HEK293T (cell line): ENCODE measurements at regions not wholly inside any gene's neighbourhood (a gene's known extent, or its start where the extent isn't known, plus 50 kb on each side); places are given as distances from the start of the nearest gene placed in this dataset.

Experiments
- ARNT ChIP-seq: fragments of 450-650 bp; IDR thresholded peaks from 2 replicates; pipeline ENCODE4 v1.6.1; 2017; ENCODE audit warnings: mild to moderate bottlenecking
- FOXK2 ChIP-seq: fragments of 450-650 bp; IDR thresholded peaks from 2 replicates; pipeline ENCODE4 v1.6.1; 2016; ENCODE audit warnings: mild to moderate bottlenecking
- SP1 ChIP-seq: fragments of 450-650 bp; IDR thresholded peaks from 2 replicates; pipeline ENCODE4 v1.6.1; 2017
- SUZ12 ChIP-seq: fragments of 450-650 bp; IDR thresholded peaks from 2 replicates; pipeline ENCODE4 v1.6.1; 2016; ENCODE audit warnings: mild to moderate bottlenecking
- TARDBP ChIP-seq: fragments of 450-650 bp; IDR thresholded peaks from 2 replicates; pipeline ENCODE4 v1.6.1; 2016
- ZNF384 ChIP-seq: fragments of 450-650 bp; IDR thresholded peaks from 2 replicates; pipeline ENCODE4 v1.6.1; 2016
- TF ChIP-seq, protein P1 (sequence below): fragments of 450-650 bp; IDR thresholded peaks from 2 replicates; pipeline ENCODE4 v1.6.1; 2016

DNA sequence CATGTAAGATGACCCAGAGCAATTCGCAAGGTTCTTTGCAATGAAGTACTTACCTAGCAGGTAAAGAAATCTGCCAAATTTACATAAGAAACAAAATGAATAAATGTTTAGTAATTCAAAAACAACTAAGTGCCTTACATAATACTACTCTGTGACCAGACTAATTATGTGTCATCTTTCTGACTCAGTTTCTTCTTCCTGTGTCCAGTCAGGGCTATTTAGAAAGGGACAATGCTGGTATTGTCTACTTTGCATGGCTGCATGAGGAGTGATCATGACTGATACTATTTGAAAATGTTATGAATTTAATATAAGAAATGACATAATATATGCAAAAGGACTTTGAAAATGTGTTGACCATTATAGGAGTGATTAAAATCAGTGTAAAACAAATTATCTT is 210.0 kb downstream of the TMEM161B start:
- TF ChIP-seq FOXK2 (no peak), ZNF384 (no peak), SP1 (no peak), ARNT (no peak), SUZ12 (no peak), TARDBP (no peak)
- TF ChIP-seq, protein P1, sequence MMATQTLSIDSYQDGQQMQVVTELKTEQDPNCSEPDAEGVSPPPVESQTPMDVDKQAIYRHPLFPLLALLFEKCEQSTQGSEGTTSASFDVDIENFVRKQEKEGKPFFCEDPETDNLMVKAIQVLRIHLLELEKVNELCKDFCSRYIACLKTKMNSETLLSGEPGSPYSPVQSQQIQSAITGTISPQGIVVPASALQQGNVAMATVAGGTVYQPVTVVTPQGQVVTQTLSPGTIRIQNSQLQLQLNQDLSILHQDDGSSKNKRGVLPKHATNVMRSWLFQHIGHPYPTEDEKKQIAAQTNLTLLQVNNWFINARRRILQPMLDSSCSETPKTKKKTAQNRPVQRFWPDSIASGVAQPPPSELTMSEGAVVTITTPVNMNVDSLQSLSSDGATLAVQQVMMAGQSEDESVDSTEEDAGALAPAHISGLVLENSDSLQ, result no peak
